ENCODE measurements at regions not wholly inside any gene's neighbourhood (a gene's known extent, or its start where the extent isn't known, plus 50 kb on each side); places are given as distances from the start of the nearest gene placed in this dataset.

- ChIA-PET POLR2A (no interaction called here), CTCF (no interaction called here), RAD21 (ENCODE audit: low non-redundant PET in 1 of 2, low total read pairs in 2 of 2, uncharacterized antibody in 2 of 2, unreplicated experiment in 2 of 2) (no interaction called here)
- H3K9me2 ChIP-seq (ENCODE audit: insufficient read depth) = no peaks in the 10 kb centered on the region
- H3K9me3 ChIP-seq (ENCODE audit: control insufficient read depth in 1 of 2, insufficient read depth in 1 of 2, low read depth in 1 of 2, low read length in 2 of 2) = no peaks in the 10 kb centered on the region
- no peak overlapping the region for H2AFZ ChIP-seq (ENCODE audit: low read depth, low read length, poor library complexity, severe bottlenecking)
- TF ChIP-seq TCF7L2 (IDR thresholded peaks at IDR 0.05; ENCODE audit: borderline replicate concordance, extremely low read depth, insufficient read depth, insufficient read length) (no peak), SP1 (IDR thresholded peaks at IDR 0.05; ENCODE audit: low read depth) (no peak), ATF3 (IDR thresholded peaks at IDR 0.05) (no peak), SIN3A (IDR thresholded peaks at IDR 0.05; ENCODE audit: low read depth) (no peak), MAX (IDR thresholded peaks at IDR 0.05) (no peak), CBX3 (IDR thresholded peaks at IDR 0.05; ENCODE audit: low read depth) (no peak), POLR2A (IDR thresholded peaks at IDR 0.05; ENCODE audit: borderline replicate concordance, extremely low read depth, insufficient read depth, insufficient read length) (no peak), EZH2phosphoT487 (IDR thresholded peaks at IDR 0.05; ENCODE audit: borderline replicate concordance) (no peak), CTCF (IDR thresholded peaks at IDR 0.05 in 2 of 3, conservative IDR thresholded peaks at IDR 0.05 in 1 of 3; ENCODE audit: borderline replicate concordance in 1 of 3, insufficient read depth in 1 of 3, low read depth in 2 of 3, low read length in 2 of 3) (no peak), ZFX (IDR thresholded peaks at IDR 0.05) (no peak)
- H3K4me1 ChIP-seq (ENCODE audit: control insufficient read depth in 1 of 2, insufficient read depth in 2 of 2, low read length in 2 of 2) = no peaks in the 10 kb centered on the region
- no TSS peak for BruUV-seq (replicated peaks)
- no peaks in the 10 kb centered on the region for H3K36me3 ChIP-seq (ENCODE audit: control insufficient read depth in 1 of 2, insufficient read depth in 2 of 2, low read length in 2 of 2)
- intact Hi-C loops (cut with micrococcal nuclease) = no loop called here
- H3K4me2 ChIP-seq (ENCODE audit: low read length) = no peak overlapping the region
- no peak for ATAC-seq
- DNase-seq (ENCODE audit: low read depth, low spot score) = no peak
- H3K9ac ChIP-seq (ENCODE audit: low read length) = no peak overlapping the region
- no peaks in the 10 kb centered on the region for H4K20me1 ChIP-seq (ENCODE audit: insufficient read depth)
- no peaks in the 10 kb centered on the region for H3K79me2 ChIP-seq (ENCODE audit: insufficient read depth, low read length)
- no peaks in the 10 kb centered on the region for H3K27me3 ChIP-seq (ENCODE audit: insufficient read depth, low read length)
- H3K4me3 ChIP-seq (replicated peaks in 1 of 2; ENCODE audit: low read depth in 1 of 2, low read length in 2 of 2) = no peak overlapping the region
- H3K27ac ChIP-seq (ENCODE audit: low read depth, low read length) = no peak overlapping the region
Measured at GRCh38 chr18:1147730-1148129, 243.1 kb downstream of the ADCYAP1 start.
